H9 (cell line): ENCODE measurements at regions not wholly inside any gene's neighbourhood (a gene's known extent, or its start where the extent isn't known, plus 50 kb on each side); places are given as distances from the start of the nearest gene placed in this dataset.

Source experiments
- DNase-seq: peaks from one replicate; pipeline ENCODE4 v3.0.0-alpha.2; 2017
- H2AFZ ChIP-seq: one replicate; pipeline ENCODE4 v1.6.1; 2013; ENCODE audit warnings: mild to moderate bottlenecking, low read length, control low read depth, moderate library complexity
- H2AK5ac ChIP-seq: 2 replicates; pipeline ENCODE4 v1.6.1; 2013; ENCODE audit warnings: low read length, control low read depth, mixed read lengths; ENCODE audit not compliant: insufficient read length
- H2BK120ac ChIP-seq: one replicate; pipeline ENCODE4 v1.6.1; 2013; ENCODE audit warnings: low read depth, mild to moderate bottlenecking, low read length, control low read depth, inconsistent platforms; ENCODE audit not compliant: poor library complexity, severe bottlenecking
- H2BK12ac ChIP-seq: 2 replicates; pipeline ENCODE4 v1.6.1; 2013; ENCODE audit warnings: low read length, control low read depth, mixed read lengths, low read depth; ENCODE audit not compliant: insufficient read length
- H2BK15ac ChIP-seq: 2 replicates; pipeline ENCODE4 v1.6.1; 2013; ENCODE audit warnings: low read depth, low read length, control low read depth
- H2BK20ac ChIP-seq: one replicate; pipeline ENCODE4 v1.6.1; 2013; ENCODE audit warnings: low read depth, mild to moderate bottlenecking, low read length, control low read depth, inconsistent platforms; ENCODE audit not compliant: poor library complexity, severe bottlenecking
- H2BK5ac ChIP-seq: 2 replicates; pipeline ENCODE4 v1.6.1; 2013; ENCODE audit warnings: low read length, control low read depth, mixed read lengths; ENCODE audit not compliant: insufficient read length
- H3K14ac ChIP-seq: 2 replicates; pipeline ENCODE4 v1.6.1; 2013; ENCODE audit warnings: low read length, control low read depth; ENCODE audit not compliant: insufficient read depth
- H3K18ac ChIP-seq: 2 replicates; pipeline ENCODE4 v1.6.1; 2013; ENCODE audit warnings: low read depth, mild to moderate bottlenecking, mixed read lengths, low read length, control low read depth; ENCODE audit not compliant: insufficient read length
- H3K23ac ChIP-seq: 2 replicates; pipeline ENCODE4 v1.6.1; 2013; ENCODE audit warnings: low read length, control low read depth, mixed read lengths, low read depth; ENCODE audit not compliant: insufficient read length
- H3K23me2 ChIP-seq: 2 replicates; pipeline ENCODE4 v1.6.1; 2013; ENCODE audit warnings: low read depth, mild to moderate bottlenecking, mixed read lengths, low read length, control low read depth; ENCODE audit not compliant: insufficient read length, poor library complexity, severe bottlenecking
- H3K27ac ChIP-seq: 2 replicates; pipeline ENCODE4 v1.5.1; 2013; ENCODE audit warnings: low read length, control low read depth, mixed read lengths, low read depth; ENCODE audit not compliant: insufficient read length
- H3K27me3 ChIP-seq: 2 replicates; pipeline ENCODE4 v1.6.1; 2013; ENCODE audit warnings: low read length, control low read depth, inconsistent platforms; ENCODE audit not compliant: insufficient read depth
- H3K4ac ChIP-seq: 2 replicates; pipeline ENCODE4 v1.6.1; 2013; ENCODE audit warnings: low read depth, mild to moderate bottlenecking, control low read depth, inconsistent platforms, low read length, moderate library complexity
- H3K4me1 ChIP-seq: 2 replicates; pipeline ENCODE4 v1.6.1; 2013; ENCODE audit warnings: low read length, control low read depth, inconsistent platforms; ENCODE audit not compliant: insufficient read depth
- H3K4me2 ChIP-seq: 2 replicates; pipeline ENCODE4 v1.6.1; 2013; ENCODE audit warnings: low read length, control low read depth, mixed read lengths; ENCODE audit not compliant: insufficient read length, insufficient read depth
- H3K56ac ChIP-seq: 2 replicates; pipeline ENCODE4 v1.6.1; 2013; ENCODE audit warnings: low read depth, mild to moderate bottlenecking, mixed read lengths, low read length, control low read depth; ENCODE audit not compliant: insufficient read length
- H3K79me1 ChIP-seq: 2 replicates; pipeline ENCODE4 v1.6.1; 2013; ENCODE audit warnings: low read depth, mild to moderate bottlenecking, moderate library complexity, low read length, control low read depth, inconsistent platforms; ENCODE audit not compliant: insufficient read depth, poor library complexity, severe bottlenecking
- H3K79me2 ChIP-seq: 2 replicates; pipeline ENCODE4 v1.6.1; 2013; ENCODE audit warnings: low read length, control low read depth, inconsistent platforms; ENCODE audit not compliant: insufficient read depth
- H3K9ac ChIP-seq: 2 replicates; pipeline ENCODE4 v1.6.1; 2013; ENCODE audit warnings: low read length, control low read depth, mixed read lengths; ENCODE audit not compliant: insufficient read length; ENCODE audit errors: extremely low read depth
- H3K9me3 ChIP-seq: one replicate; pipeline ENCODE4 v1.6.1; 2013; ENCODE audit warnings: low read depth, low read length, inconsistent platforms; ENCODE audit not compliant: control insufficient read depth
- H3T11ph ChIP-seq: one replicate; pipeline ENCODE4 v1.6.1; 2013; ENCODE audit warnings: mild to moderate bottlenecking, low read length, control low read depth, inconsistent platforms
- H4K20me1 ChIP-seq: one replicate; pipeline ENCODE4 v1.6.1; 2013; ENCODE audit not compliant: control insufficient read depth, insufficient read length, insufficient read depth
- H4K5ac ChIP-seq: 2 replicates; pipeline ENCODE4 v1.6.1; 2013; ENCODE audit warnings: low read depth, mild to moderate bottlenecking, mixed read lengths, low read length, control low read depth; ENCODE audit not compliant: insufficient read length
- H4K8ac ChIP-seq: replicated peaks from 2 replicates; pipeline ENCODE4 v1.6.1; 2013; ENCODE audit warnings: low read length, control low read depth, mixed read lengths, low read depth; ENCODE audit not compliant: insufficient read length
- H4K91ac ChIP-seq: 2 replicates; pipeline ENCODE4 v1.6.1; 2013; ENCODE audit warnings: low read depth, mild to moderate bottlenecking, moderate library complexity, mixed read lengths, low read length, control low read depth; ENCODE audit not compliant: insufficient read length
- H3K27ac Mint-ChIP-seq, 3 experiments: 2 replicates in 2 of 3; 3 replicates in 1 of 3; pipeline ENCODE4 v1.8.0; 2020 to 2021; ENCODE audit warnings: mixed read lengths in 3 of 3, mild to moderate bottlenecking in 1 of 3, moderate library complexity in 1 of 3
- H3K27me3 Mint-ChIP-seq: 2 replicates; pipeline ENCODE4 v1.8.0; 2021; ENCODE audit warnings: low read depth, mild to moderate bottlenecking, moderate library complexity, mixed read lengths
- H3K36me3 Mint-ChIP-seq, 3 experiments: 2 replicates in 2 of 3; 3 replicates in 1 of 3; pipeline ENCODE4 v1.8.0; 2020 to 2021; ENCODE audit warnings: low read depth in 3 of 3, mixed read lengths in 3 of 3; ENCODE audit not compliant: insufficient read depth in 1 of 3
- H3K4me1 Mint-ChIP-seq, 2 experiments: 2 replicates each; pipeline ENCODE4 v1.8.0; 2020; ENCODE audit warnings: mixed read lengths in 2 of 2
- H3K4me3 Mint-ChIP-seq, 2 experiments: 2 replicates in 1 of 2; 3 replicates in 1 of 2; pipeline ENCODE4 v1.8.0; 2020 to 2021; ENCODE audit warnings: mild to moderate bottlenecking in 2 of 2, mixed read lengths in 2 of 2, moderate library complexity in 1 of 2
- H3K9me3 Mint-ChIP-seq, 2 experiments: 2 replicates in 1 of 2; 3 replicates in 1 of 2; pipeline ENCODE4 v1.8.0; 2020; ENCODE audit warnings: mild to moderate bottlenecking in 2 of 2, mixed read lengths in 2 of 2, moderate library complexity in 1 of 2
- CTCF ChIP-seq: fragments of 200-600 bp; sonication (generic); conservative IDR thresholded peaks from 3 replicates; pipeline ENCODE4 v1.8.0; 2021; ENCODE audit warnings: antibody characterized with exemption, mild to moderate bottlenecking
- WGBS: extraction: QIAGEN DNeasy Blood & Tissue Kit; methylation state at CpG from one replicate; pipeline ENCODE4 v1.1.7; 2013; ENCODE audit warnings: missing lambda C conversion rate, low lambda C conversion rate, mixed read lengths; ENCODE audit not compliant: insufficient read length; ENCODE audit errors: extremely low coverage; 5-methylcytosine and 5-hydroxymethylcytosine counted together

- Mint-ChIP-seq H3K27me3 (0 out of 2 replicates have a peak, but pooled peaks cover 1% of the 10 kb centered on the region), H3K36me3 (peaks cover 0 to 12% (median 5%) of the 10 kb centered on the region in 3 experiments; a peak in 5 of 7 replicates), H3K9me3 (peaks cover 2 to 4% of the 10 kb centered on the region in 2 experiments; a peak in 3 of 5 replicates), H3K4me1 (peaks cover 9 to 19% of the 10 kb centered on the region in 2 experiments), H3K4me3 (no peak overlapping the region), H3K27ac (no peak overlapping the region)
- Histone ChIP-seq H3K56ac (no peak overlapping the region), H2AFZ (no peak overlapping the region), H3K14ac (no peak overlapping the region), H3K18ac (no peak overlapping the region), H3T11ph (no peak overlapping the region), H3K4me2 (no peak overlapping the region), H4K91ac (no peak overlapping the region), H2BK12ac (no peak overlapping the region), H3K27ac (no peak overlapping the region), H2BK15ac (no peak overlapping the region), H4K20me1 (no peaks in the 10 kb centered on the region), H2BK120ac (no peak overlapping the region), H3K4me1 (peaks cover 3% of the 10 kb centered on the region; the same call in 1 of the 2 replicates), H2AK5ac (no peak overlapping the region), H2BK20ac (no peak overlapping the region), H3K27me3 (no peaks in the 10 kb centered on the region), H2BK5ac (no peak overlapping the region), H3K23ac (no peak overlapping the region), H3K79me1 (no peaks in the 10 kb centered on the region), H4K8ac (no peak overlapping the region), H3K9ac (no peak overlapping the region), H3K4ac (no peak overlapping the region), H4K5ac (no peak overlapping the region), H3K23me2 (no peaks in the 10 kb centered on the region), H3K79me2 (no peaks in the 10 kb centered on the region), H3K9me3 (no peaks in the 10 kb centered on the region)
- no CpG with 5 or more reads among the region's 4 CpGs for WGBS
- no peak for DNase-seq
- TF ChIP-seq CTCF, result no peak
These were observed 158.9 kb upstream of the PROX1 start for GRCh38 chr1:213828867-213829266.
